Hindlimb muscle (tissue), 1 donor: ENCODE measurements at regions not wholly inside any gene's neighbourhood (a gene's known extent, or its start where the extent isn't known, plus 50 kb on each side); places are given as distances from the start of the nearest gene placed in this dataset.
"Not testable (repeated sequence)": the region's sequence is repeated elsewhere in the genome, so short reads cannot be mapped to it uniquely, and the experiment has no call there.

Source experiments
- DNase-seq: peaks from one replicate; pipeline ENCODE4 v3.0.0-alpha.2; 2013

DNA sequence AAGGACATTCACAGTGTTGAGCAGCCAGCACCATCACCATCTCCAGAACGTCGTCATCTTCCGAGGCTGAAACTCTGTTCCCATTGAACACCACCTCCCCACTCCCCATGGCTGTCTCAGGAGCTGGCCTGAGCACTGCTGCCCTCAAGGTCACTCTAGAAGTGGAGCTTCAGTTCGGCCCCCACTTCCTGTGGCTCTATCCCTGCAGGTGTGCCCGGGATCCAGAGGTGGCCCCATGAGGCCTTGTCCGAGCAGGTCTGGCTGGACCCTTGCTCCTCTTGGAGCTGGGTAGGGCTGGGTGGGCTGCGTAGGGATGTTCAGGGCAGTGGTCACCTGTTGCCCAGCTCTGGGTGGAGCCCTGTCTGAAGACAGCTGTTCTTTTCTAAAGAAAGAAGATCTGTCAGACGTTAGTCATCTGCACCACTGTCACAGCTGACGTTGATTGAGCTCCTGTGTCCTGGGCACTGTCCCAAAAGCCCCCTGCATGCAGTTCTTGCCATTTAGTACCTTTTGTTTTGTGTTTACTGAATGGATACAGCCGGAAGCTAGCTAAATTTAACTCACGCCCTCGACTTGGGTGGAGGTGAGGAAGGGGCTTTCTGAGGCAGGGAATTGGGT, 75.5 kb upstream of the CLDN5 start:
- no peak for DNase-seq

DNA sequence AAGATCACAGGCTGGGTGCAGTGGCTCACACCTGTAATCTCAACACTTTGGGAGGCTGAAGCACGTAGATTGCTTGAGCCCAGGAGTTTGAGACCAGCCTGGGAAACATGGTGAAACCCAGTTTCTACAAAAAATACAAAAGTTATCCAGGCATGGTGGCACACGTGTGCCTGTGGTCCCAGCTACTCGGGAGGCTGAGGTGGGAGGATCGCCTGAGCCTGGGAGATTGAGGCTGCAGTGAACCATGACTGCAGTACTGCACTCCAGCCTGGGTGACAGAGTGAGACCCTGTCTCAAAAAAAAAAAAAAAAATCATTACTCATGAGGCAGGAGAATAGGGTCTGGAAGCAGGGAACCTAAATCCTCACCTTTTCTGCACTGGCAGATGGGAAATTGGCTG, 79.1 kb upstream of the CLDN5 start:
- DNase-seq, result not testable (repeated sequence)

DNA sequence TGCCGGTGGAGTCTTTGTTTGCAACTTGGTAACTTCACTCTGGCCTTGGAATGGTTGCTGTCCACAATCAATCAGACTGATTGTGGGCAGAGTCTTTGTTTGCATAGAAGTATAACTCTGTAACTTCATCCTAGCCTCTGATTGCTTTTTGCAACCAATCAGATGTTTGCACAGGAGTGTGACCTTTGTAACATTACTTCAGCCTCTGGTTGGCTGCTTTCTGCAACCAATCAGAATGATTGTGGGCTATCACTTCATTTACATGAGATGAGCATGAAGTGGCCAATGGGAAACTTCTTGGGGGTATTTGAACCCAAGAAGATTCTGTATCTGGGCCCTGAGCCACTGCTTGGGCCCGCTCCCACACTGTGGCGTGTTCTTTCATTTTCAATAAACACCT, 79.6 kb upstream of the CLDN5 start:
- DNase-seq, result no peak

DNA sequence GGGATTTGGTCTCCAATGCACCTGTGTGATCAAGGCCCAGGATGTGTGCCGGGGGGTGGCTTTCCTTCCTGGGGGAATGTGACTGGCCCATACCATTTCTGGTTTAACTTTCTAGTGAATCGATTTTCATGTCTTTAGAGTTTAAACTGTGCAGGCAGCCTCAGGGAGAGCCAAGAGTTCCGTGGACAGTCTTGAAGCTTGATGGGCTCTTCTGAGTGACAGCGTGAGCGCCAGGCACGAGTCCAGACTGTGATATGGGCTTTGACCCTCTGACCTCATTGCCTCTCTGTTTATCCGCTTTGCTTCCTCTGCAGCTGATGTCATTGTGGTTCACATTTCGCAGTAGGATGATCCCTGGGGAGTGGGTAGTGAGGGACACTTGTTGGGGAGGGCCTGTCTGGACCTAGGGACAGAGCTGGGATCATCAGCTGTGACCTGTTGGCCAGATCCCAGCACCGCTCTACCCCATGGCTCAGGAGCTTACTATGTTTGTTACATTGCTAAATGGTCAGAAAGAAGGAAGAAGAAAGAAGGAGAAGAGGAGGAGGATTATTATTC, 80.6 kb upstream of the CLDN5 start:
- DNase-seq, result no peak

DNA sequence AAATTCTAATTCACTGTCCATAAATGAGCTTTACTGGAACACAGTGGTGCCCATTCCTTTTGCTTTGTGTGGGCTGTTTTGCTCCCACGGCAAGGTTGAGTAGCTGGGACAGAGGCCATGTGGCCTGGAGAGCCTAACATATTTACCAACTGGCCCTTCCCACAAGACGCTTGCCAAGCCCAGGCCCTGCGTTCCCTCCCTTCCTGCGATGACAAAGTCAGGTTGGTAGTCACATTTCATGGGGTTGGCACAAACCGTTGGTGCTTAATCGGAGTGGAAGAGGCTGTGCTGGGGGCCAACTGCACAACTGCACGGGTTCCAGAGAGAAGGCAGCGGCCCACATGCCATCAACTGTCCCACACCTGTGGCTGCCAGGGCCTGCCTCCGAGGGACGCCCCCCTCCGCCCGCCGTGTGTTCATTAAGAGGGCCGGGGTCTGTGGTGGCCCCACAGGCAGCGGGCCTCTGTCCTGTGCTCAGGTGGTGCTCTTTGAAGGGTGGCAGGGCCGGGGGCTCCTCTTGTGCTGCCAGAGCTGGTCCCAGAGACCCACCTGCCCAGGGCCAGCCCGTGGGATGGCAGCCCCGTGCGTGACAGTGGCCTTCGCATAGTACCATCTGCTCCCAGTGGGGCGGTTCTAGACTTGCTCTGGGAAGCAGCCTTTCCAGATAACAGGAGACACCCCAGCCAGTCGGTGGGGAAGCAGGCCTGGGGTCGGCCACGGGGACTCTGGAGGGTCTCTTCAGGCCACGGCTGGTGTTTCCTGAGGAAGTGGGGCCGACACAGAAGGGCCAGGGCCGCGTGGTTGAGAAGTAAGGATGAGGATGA, 81.5 kb upstream of the CLDN5 start:
- DNase-seq, result no peak

DNA sequence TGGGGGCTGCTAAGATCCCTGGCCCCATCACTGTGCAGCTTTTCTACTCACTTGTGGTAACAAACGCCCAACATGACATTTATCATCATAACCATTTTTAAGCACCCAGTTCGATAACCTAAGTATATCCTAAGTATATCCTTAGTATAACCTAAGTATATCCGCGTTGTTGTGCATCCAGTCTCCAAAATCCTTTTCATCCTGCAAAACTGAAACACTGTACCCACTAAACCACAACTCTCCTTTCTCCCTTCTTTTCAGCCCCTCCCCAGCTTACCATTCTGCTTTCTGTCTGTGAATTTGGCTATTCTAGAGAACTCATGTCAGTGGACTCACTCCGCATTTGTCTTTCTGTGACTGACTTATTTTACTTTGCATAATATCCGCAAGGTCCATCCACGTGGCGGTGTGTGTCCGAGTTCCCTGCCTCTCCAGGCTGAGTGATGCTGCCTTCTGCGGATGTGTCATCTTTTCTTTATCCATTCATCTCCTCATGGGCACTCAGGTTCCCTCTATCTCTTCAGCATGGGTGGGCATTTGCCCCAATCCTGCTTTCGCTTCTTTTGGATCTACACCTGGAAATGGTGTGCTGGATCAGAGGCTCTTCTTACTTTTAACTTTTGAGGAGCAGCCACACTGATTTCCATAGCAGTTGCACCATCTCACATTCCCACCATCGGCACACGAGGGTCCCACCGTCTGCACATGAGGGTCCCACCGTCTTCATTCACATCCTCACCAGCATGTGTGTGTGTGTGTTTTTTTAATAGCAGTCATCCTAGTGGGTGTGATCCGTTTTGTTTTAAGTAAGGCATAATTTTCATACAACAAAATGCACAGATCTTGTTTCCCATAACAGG, 82.4 kb upstream of the CLDN5 start:
- no peak for DNase-seq

DNA sequence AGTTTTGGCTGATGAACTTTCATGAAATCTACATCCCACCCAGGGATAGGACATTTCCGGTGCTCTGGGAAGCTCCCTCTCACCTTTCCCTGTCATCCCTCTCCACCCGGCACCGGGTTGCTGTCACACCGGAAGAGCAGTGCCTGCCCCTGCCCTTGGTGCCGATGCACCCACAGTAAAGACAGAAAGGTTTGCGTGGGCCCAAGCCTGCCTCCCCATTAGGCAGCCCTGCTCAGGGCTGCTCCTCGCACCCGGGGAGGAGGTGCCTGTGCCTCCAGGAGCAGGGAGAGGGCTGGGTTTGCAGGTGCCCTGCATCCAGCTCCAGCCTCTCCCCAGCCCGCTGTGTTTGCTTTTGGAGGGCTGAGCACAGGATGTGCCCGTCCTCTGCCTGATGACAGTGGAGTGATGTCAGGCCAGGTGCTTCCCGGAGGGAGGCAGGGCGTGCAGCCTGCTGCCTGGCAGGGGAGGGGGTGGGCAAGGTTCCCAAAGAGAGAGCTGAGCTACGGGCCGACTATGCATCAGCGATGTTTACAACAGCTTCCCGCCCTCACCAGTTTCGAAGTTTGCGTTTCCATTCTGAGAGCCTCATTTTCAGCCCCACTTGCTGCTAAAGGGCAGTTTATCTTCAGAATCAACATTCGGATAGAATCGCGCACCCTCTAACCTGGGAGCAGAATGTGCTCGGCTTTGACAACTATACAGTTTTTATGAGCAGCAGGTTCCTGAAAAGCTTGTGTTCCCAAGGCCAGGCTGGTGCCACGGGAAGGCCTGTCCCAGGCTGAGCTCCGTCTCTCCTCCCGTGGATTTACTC, 83.2 kb upstream of the CLDN5 start:
- DNase-seq, result no peak

DNA sequence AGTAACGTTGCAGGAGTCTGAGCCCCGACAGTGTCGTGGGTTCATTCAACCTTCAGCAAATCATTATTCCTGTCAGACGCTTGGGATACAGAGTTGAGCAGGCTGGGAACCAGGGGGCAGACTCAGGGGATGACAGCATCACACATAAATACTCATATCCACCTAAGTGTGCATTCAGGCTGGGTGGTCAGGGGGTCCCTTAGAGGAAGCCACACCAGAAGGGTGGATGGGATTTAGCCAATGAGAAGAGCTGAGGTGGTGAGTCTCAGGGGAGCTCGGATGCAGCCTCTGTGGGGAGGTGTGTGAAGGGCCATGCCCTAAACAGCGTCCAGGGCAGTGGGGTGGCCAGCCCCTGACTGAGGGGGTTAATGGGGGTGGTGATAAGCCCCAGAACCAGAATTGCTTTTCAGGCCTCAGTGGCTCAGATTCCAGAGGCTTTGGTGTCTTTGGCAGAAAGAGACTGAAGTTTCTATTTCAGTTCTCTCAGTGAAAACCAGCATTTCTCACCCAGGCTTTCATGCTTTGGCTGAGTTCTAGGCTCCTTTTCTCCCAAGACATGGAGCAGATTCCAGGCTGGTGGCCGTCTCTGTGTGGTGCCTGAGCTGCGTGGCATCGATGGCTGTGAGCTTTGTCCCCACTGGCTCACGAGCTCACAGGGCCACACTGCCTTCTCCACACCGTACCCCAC, 83.9 kb upstream of the CLDN5 start:
- DNase-seq, result no peak

DNA sequence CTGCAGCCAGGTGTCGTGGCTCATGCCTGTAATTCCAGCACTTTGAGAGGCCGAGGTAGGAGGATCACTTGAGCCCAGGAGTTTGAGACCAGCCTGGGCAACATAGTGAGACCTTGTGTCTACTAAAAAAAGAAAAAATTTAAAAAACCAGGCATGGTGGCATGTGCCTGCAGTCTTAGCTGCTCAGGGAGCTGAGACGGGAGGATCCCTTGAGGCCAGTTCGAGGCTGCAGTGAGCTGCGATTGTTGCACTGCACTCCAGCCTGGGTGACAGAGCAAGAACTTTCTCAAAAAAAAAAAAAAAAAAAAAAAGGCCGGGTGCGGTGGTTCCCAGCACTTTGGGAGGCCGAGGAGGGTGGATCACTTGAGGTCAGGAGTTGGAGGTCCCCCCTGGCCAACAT, 85.5 kb upstream of the CLDN5 start:
- DNase-seq, result not testable (repeated sequence)

DNA sequence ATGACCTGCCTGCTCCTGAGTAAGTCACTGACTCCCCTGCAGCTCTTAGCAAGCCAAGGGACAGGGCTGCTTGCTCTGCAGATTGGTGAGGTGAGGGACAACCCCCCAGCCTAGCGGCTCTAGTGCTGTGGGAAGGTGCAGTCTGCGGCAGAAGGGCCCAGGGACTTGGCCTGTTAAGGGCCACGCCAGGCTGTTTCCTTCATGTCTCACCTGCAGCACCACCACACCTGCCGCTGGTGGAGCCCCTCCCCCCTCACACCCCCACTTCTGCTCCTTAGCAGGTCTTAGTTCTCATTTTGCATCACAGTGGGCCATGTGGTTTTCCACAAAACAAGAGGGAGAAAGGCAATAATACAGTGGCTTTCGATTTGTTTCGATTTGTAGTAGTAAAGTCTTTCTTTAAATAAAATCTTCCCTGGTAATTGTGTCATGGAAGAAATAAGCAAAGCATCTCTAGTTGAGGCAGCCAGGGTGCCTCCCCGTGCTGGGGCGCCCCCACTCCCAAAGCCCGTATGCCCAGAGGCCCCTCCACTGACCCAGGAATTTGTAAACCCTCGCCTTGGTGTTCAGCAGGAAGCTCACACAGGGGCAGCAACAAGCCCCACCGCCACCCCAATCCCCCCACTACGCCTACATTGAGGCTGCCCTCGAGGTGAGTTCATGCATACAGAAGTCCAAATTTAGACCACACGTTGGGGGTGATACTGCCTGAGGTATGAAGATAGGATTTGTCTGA, 86.5 kb upstream of the CLDN5 start:
- no peak for DNase-seq

DNA sequence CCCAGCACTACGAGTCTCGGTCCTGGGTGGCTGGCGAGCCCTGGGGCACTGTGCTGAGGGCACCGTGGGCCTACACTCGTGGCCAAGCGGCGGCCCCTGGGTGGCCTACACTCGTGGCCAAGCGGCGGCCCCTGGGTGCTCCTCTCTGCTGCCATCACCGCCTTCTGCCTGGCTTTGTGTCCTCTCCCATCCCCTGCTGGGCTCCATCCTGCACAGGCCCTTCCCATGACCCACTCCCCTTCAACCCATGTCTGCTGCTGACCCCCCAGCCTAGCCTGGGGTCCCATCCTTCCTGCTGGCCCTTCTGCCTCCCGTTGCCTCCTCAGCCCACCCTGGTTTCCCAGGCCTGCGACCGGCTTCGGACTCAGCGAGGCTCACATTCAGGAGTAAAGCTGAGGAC, 87.4 kb upstream of the CLDN5 start:
- DNase-seq, result no peak

DNA sequence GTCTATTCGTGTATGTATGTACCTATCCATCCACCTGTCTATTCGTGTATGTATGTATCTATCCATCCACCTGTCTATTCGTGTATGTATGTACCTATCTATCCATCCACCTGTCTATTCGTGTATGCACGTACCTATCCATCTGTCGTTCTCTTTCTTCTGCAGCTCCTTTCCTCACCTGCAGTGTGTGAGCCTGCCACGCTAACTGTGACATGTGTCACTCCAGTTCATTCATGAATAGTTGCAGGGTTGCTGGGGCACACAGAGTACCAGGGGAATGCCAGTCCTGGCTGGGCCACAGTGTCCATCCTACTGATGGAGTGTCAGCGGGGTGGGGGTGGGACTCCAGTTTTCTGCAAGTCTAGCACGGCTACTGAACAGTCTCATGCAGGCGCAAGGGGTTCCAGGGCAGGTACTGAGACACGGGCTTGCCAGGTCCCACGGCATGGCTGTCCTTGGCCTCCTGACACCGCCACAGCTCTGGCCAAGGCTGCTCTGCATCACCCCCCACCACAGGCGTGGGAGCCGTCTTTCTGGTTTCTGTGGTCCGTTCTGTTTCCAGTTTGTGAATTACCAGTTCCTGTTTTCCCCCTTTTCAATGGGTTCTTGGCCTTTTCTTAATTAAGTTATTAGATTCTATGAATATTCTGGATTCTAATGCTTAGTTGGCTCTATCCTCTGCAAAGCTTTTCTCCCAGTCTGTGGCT, 88.8 kb upstream of the CLDN5 start:
- no peak for DNase-seq

DNA sequence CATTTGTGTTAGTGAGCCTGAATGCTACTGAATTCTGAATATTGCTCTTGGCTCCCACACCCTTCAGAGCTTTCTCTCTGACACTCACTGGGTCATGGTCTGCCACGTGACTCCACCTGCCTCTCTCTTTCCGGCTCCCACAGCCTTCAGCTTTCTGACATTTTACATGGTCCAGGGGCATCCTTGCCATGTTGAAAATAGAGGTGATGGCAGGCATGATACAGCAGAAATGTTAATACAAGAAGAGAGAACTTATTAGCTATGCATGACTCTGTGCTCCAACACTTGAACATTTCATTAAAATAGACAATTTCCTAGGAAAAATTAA, 90.3 kb upstream of the CLDN5 start:
- no peak for DNase-seq

DNA sequence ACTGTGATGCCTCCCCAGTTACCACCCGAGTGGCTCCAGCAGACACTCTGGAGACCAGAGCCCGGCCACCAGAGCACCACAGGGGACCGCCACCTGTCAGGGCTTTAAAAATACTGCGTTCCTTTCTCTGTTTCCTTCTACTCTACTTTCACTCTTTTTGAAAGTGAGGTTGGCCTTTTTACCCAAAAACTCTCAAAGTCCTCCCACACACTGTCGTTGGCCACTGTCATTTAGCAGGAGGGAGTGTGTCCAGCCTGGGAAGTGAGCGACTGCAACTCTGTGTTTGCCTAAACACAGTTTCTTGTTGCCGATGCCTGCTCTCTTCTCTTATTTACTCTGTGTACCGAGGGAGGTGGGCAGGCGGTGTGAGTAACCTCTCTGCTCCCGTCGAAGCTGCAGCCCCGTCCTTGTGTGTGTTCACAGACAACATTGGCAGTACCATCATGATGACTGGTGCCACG, 90.8 kb upstream of the CLDN5 start:
- DNase-seq, result no peak

DNA sequence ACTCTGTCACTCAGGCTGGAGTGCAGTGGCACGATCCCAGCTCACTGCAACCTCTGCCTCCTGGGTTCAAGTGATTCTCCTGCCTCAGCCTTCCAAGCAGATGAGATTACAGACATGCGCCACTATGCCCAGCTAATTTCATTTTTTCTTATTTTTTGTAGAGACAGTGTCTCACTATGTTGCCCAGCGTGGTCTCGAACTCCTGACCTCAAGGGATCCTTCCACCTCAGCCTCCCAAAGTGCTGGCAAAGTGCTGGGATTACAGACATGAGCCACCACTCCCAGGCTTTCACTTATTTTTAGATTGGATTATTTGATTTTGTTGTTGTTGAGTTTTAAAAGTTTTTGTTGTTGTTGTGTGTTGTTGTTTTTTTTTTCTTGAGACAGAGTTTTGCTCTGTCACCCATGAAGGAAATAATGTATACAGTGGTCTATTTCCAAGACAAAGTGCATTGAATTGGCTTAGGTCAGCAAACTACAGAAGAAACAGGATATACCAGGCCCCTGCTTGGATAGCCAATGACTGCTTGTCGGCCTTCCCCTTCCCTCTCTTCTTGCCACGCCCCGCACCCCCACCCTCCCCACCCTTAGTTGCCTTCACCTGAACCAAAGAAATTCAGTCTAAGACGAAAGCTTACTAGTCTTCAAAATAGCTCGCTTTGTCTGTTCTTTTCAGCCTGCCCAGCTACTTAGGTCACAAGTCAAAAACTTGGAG, 91.8 kb upstream of the CLDN5 start:
- DNase-seq, result no peak

DNA sequence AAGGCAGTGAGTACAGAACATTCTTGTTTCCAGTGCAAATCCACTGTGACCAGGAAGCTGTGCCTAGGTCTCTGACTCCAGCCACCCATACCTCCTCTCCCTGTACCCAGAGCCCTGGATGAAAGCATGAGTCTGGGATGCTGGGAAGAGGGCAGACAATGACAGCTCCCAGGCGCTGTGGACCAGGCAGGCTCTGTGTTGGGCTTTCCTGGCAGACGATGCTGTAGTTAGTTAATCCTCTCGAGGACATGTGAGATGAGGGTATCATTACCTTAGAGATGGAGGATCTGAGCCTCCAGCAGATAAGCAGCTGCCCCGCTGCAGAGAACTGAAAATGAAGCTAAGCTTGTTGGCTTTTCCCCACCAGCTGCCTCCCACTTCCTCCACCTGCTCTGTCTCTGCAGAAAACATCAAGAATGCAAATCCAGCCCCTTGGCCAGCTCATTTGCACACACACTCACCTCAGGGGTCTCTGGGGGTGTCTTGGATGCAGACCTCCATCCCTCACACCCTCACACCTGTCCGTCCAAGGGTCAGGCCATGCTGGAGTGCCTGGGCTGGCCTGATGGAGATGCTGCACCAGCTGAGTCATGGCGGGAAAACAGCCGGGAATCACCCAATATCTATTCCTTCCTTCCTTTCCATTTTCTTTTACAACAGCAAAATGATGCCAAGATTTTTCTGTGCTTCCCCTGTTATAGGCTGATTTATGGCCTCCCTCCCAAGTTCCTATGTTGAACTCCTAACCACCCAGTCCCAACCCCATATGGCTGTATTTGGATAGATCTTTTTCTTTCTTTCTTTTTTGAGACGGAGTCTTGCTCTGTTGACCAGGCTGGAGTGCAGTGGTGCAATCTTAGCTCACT, 94.9 kb upstream of the SEPTIN5 start:
- no peak for DNase-seq

DNA sequence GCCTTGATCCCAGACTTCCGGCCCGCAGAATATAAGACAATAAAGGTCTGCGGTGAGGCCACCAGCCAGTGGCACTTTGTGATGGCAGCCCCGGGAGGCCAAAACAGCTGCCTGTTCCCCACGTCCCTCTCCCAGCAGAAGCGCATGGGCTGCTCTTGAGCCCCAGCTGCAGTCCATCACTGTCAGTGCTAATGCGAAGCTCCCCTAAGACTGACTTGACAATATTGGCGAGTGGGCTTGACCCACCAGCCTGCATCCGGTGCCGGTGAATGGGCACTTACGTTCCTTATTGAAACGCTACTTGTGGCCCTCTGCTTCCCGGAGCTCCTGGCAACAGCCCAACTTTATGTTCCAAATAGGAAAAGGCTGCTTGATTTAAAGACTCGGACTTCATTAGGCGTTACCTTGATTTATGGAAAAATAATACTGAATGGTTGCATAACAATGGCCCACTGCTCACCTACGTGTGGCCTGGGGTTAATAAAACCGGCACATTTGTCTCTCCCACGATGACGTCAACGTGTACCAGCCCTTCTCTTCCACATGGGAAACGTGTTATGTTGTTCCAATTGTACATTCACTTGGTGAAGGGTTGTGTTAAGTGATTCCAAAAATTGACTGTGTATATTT, 93.4 kb upstream of the SEPTIN5 start:
- DNase-seq, result no peak
